H9 (cell line): ENCODE measurements at regions not wholly inside any gene's neighbourhood (a gene's known extent, or its start where the extent isn't known, plus 50 kb on each side); places are given as distances from the start of the nearest gene placed in this dataset.

Experiments used
- DNase-seq: peaks from one replicate; pipeline ENCODE4 v3.0.0-alpha.2; 2017
- H2AFZ ChIP-seq: one replicate; pipeline ENCODE4 v1.6.1; 2013; ENCODE audit warnings: mild to moderate bottlenecking, low read length, control low read depth, moderate library complexity
- H2AK5ac ChIP-seq: 2 replicates; pipeline ENCODE4 v1.6.1; 2013; ENCODE audit warnings: low read length, control low read depth, mixed read lengths; ENCODE audit not compliant: insufficient read length
- H2BK120ac ChIP-seq: one replicate; pipeline ENCODE4 v1.6.1; 2013; ENCODE audit warnings: low read depth, mild to moderate bottlenecking, low read length, control low read depth, inconsistent platforms; ENCODE audit not compliant: poor library complexity, severe bottlenecking
- H2BK12ac ChIP-seq: 2 replicates; pipeline ENCODE4 v1.6.1; 2013; ENCODE audit warnings: low read length, control low read depth, mixed read lengths, low read depth; ENCODE audit not compliant: insufficient read length
- H2BK15ac ChIP-seq: 2 replicates; pipeline ENCODE4 v1.6.1; 2013; ENCODE audit warnings: low read depth, low read length, control low read depth
- H2BK20ac ChIP-seq: one replicate; pipeline ENCODE4 v1.6.1; 2013; ENCODE audit warnings: low read depth, mild to moderate bottlenecking, low read length, control low read depth, inconsistent platforms; ENCODE audit not compliant: poor library complexity, severe bottlenecking
- H2BK5ac ChIP-seq: 2 replicates; pipeline ENCODE4 v1.6.1; 2013; ENCODE audit warnings: low read length, control low read depth, mixed read lengths; ENCODE audit not compliant: insufficient read length
- H3K14ac ChIP-seq: 2 replicates; pipeline ENCODE4 v1.6.1; 2013; ENCODE audit warnings: low read length, control low read depth; ENCODE audit not compliant: insufficient read depth
- H3K18ac ChIP-seq: 2 replicates; pipeline ENCODE4 v1.6.1; 2013; ENCODE audit warnings: low read depth, mild to moderate bottlenecking, mixed read lengths, low read length, control low read depth; ENCODE audit not compliant: insufficient read length
- H3K23ac ChIP-seq: 2 replicates; pipeline ENCODE4 v1.6.1; 2013; ENCODE audit warnings: low read length, control low read depth, mixed read lengths, low read depth; ENCODE audit not compliant: insufficient read length
- H3K23me2 ChIP-seq: 2 replicates; pipeline ENCODE4 v1.6.1; 2013; ENCODE audit warnings: low read depth, mild to moderate bottlenecking, mixed read lengths, low read length, control low read depth; ENCODE audit not compliant: insufficient read length, poor library complexity, severe bottlenecking
- H3K27ac ChIP-seq: 2 replicates; pipeline ENCODE4 v1.5.1; 2013; ENCODE audit warnings: low read length, control low read depth, mixed read lengths, low read depth; ENCODE audit not compliant: insufficient read length
- H3K27me3 ChIP-seq: 2 replicates; pipeline ENCODE4 v1.6.1; 2013; ENCODE audit warnings: low read length, control low read depth, inconsistent platforms; ENCODE audit not compliant: insufficient read depth
- H3K4ac ChIP-seq: 2 replicates; pipeline ENCODE4 v1.6.1; 2013; ENCODE audit warnings: low read depth, mild to moderate bottlenecking, control low read depth, inconsistent platforms, low read length, moderate library complexity
- H3K4me1 ChIP-seq: 2 replicates; pipeline ENCODE4 v1.6.1; 2013; ENCODE audit warnings: low read length, control low read depth, inconsistent platforms; ENCODE audit not compliant: insufficient read depth
- H3K4me2 ChIP-seq: 2 replicates; pipeline ENCODE4 v1.6.1; 2013; ENCODE audit warnings: low read length, control low read depth, mixed read lengths; ENCODE audit not compliant: insufficient read length, insufficient read depth
- H3K56ac ChIP-seq: 2 replicates; pipeline ENCODE4 v1.6.1; 2013; ENCODE audit warnings: low read depth, mild to moderate bottlenecking, mixed read lengths, low read length, control low read depth; ENCODE audit not compliant: insufficient read length
- H3K79me1 ChIP-seq: 2 replicates; pipeline ENCODE4 v1.6.1; 2013; ENCODE audit warnings: low read depth, mild to moderate bottlenecking, moderate library complexity, low read length, control low read depth, inconsistent platforms; ENCODE audit not compliant: insufficient read depth, poor library complexity, severe bottlenecking
- H3K79me2 ChIP-seq: 2 replicates; pipeline ENCODE4 v1.6.1; 2013; ENCODE audit warnings: low read length, control low read depth, inconsistent platforms; ENCODE audit not compliant: insufficient read depth
- H3K9ac ChIP-seq: 2 replicates; pipeline ENCODE4 v1.6.1; 2013; ENCODE audit warnings: low read length, control low read depth, mixed read lengths; ENCODE audit not compliant: insufficient read length; ENCODE audit errors: extremely low read depth
- H3K9me3 ChIP-seq: one replicate; pipeline ENCODE4 v1.6.1; 2013; ENCODE audit warnings: low read depth, low read length, inconsistent platforms; ENCODE audit not compliant: control insufficient read depth
- H3T11ph ChIP-seq: one replicate; pipeline ENCODE4 v1.6.1; 2013; ENCODE audit warnings: mild to moderate bottlenecking, low read length, control low read depth, inconsistent platforms
- H4K20me1 ChIP-seq: one replicate; pipeline ENCODE4 v1.6.1; 2013; ENCODE audit not compliant: control insufficient read depth, insufficient read length, insufficient read depth
- H4K5ac ChIP-seq: 2 replicates; pipeline ENCODE4 v1.6.1; 2013; ENCODE audit warnings: low read depth, mild to moderate bottlenecking, mixed read lengths, low read length, control low read depth; ENCODE audit not compliant: insufficient read length
- H4K8ac ChIP-seq: replicated peaks from 2 replicates; pipeline ENCODE4 v1.6.1; 2013; ENCODE audit warnings: low read length, control low read depth, mixed read lengths, low read depth; ENCODE audit not compliant: insufficient read length
- H4K91ac ChIP-seq: 2 replicates; pipeline ENCODE4 v1.6.1; 2013; ENCODE audit warnings: low read depth, mild to moderate bottlenecking, moderate library complexity, mixed read lengths, low read length, control low read depth; ENCODE audit not compliant: insufficient read length
- H3K27ac Mint-ChIP-seq, 3 experiments: 2 replicates in 2 of 3; 3 replicates in 1 of 3; pipeline ENCODE4 v1.8.0; 2020 to 2021; ENCODE audit warnings: mixed read lengths in 3 of 3, mild to moderate bottlenecking in 1 of 3, moderate library complexity in 1 of 3
- H3K27me3 Mint-ChIP-seq: 2 replicates; pipeline ENCODE4 v1.8.0; 2021; ENCODE audit warnings: low read depth, mild to moderate bottlenecking, moderate library complexity, mixed read lengths
- H3K36me3 Mint-ChIP-seq, 3 experiments: 2 replicates in 2 of 3; 3 replicates in 1 of 3; pipeline ENCODE4 v1.8.0; 2020 to 2021; ENCODE audit warnings: low read depth in 3 of 3, mixed read lengths in 3 of 3; ENCODE audit not compliant: insufficient read depth in 1 of 3
- H3K4me1 Mint-ChIP-seq, 2 experiments: 2 replicates each; pipeline ENCODE4 v1.8.0; 2020; ENCODE audit warnings: mixed read lengths in 2 of 2
- H3K4me3 Mint-ChIP-seq, 2 experiments: 2 replicates in 1 of 2; 3 replicates in 1 of 2; pipeline ENCODE4 v1.8.0; 2020 to 2021; ENCODE audit warnings: mild to moderate bottlenecking in 2 of 2, mixed read lengths in 2 of 2, moderate library complexity in 1 of 2
- H3K9me3 Mint-ChIP-seq, 2 experiments: 2 replicates in 1 of 2; 3 replicates in 1 of 2; pipeline ENCODE4 v1.8.0; 2020; ENCODE audit warnings: mild to moderate bottlenecking in 2 of 2, mixed read lengths in 2 of 2, moderate library complexity in 1 of 2
- CTCF ChIP-seq: fragments of 200-600 bp; sonication (generic); conservative IDR thresholded peaks from 3 replicates; pipeline ENCODE4 v1.8.0; 2021; ENCODE audit warnings: antibody characterized with exemption, mild to moderate bottlenecking
- WGBS: extraction: QIAGEN DNeasy Blood & Tissue Kit; methylation state at CpG from one replicate; pipeline ENCODE4 v1.1.7; 2013; ENCODE audit warnings: missing lambda C conversion rate, low lambda C conversion rate, mixed read lengths; ENCODE audit not compliant: insufficient read length; ENCODE audit errors: extremely low coverage; 5-methylcytosine and 5-hydroxymethylcytosine counted together

GRCh38 chr6:113445201-113445600 lies 411.9 kb upstream of the MARCKS start:
- Histone ChIP-seq H3K4ac (no peak overlapping the region), H2BK12ac (no peak overlapping the region), H2AK5ac (no peak overlapping the region), H4K20me1 (no peaks in the 10 kb centered on the region), H4K8ac (no peak overlapping the region), H2BK15ac (no peak overlapping the region), H3K23ac (no peak overlapping the region), H3K23me2 (no peaks in the 10 kb centered on the region), H3K4me1 (no peaks in the 10 kb centered on the region), H3K18ac (no peak overlapping the region), H3K9ac (no peak overlapping the region), H3T11ph (no peak overlapping the region), H3K27me3 (no peaks in the 10 kb centered on the region), H3K27ac (no peak overlapping the region), H2BK20ac (no peak overlapping the region), H3K9me3 (no peaks in the 10 kb centered on the region), H4K5ac (no peak overlapping the region), H2AFZ (no peak overlapping the region), H3K79me1 (no peaks in the 10 kb centered on the region), H4K91ac (no peak overlapping the region), H3K56ac (no peak overlapping the region), H2BK5ac (no peak overlapping the region), H3K14ac (no peak overlapping the region), H3K79me2 (no peaks in the 10 kb centered on the region), H3K4me2 (no peak overlapping the region), H2BK120ac (no peak overlapping the region)
- Mint-ChIP-seq H3K27me3 (no peaks in the 10 kb centered on the region), H3K27ac (no peak overlapping the region), H3K4me3 (no peak overlapping the region), H3K4me1 (peaks cover 0 to 2% of the 10 kb centered on the region in 2 experiments; a peak in 1 of 4 replicates), H3K9me3 (peaks cover 0 to 6% of the 10 kb centered on the region in 2 experiments; a peak in 2 of 5 replicates), H3K36me3 (no peaks in the 10 kb centered on the region)
- no peak for TF ChIP-seq CTCF
- no CpG with 5 or more reads among the region's 3 CpGs for WGBS
- no peak for DNase-seq
